HCT116 (cell line): ENCODE measurements at regions not wholly inside any gene's neighbourhood (a gene's known extent, or its start where the extent isn't known, plus 50 kb on each side); places are given as distances from the start of the nearest gene placed in this dataset.

ENCODE experiments used
- ATAC-seq: fragments of 200-7000 bp; cut with Tn5 transposase; 2 replicates; pipeline ENCODE4 v1.9.1; 2020; ENCODE audit warnings: mild to moderate bottlenecking, moderate library complexity
- BruUV-seq: library from RNA; stranded (reverse); fragments of 400-500 nt; replicated peaks from 2 replicates; lab custom pipeline; 2021; lab: Mats Ljungman, UMichigan
- CTCF ChIA-PET: fragments of 300-600 bp; sonication (Branson Sonifier 250); formaldehyde crosslinking; loops from one replicate; lab custom pipeline; 2021; ENCODE audit warnings: antibody characterized with exemption; lab: Charles Lee
- POLR2A ChIA-PET: fragments of 300-600, 350-600 bp; sonication (Branson Sonifier 250); formaldehyde crosslinking; loops from one replicate; lab custom pipeline; 2021; ENCODE audit warnings: antibody characterized with exemption; lab: Charles Lee
- RAD21 ChIA-PET, 2 experiments: fragments of 300-600 bp; sonication (Branson Sonifier 250); formaldehyde crosslinking; loops; one replicate each; lab custom pipeline; 2023; ENCODE audit warnings: low total read pairs in 2 of 2; ENCODE audit not compliant: uncharacterized antibody in 2 of 2, unreplicated experiment in 2 of 2, low non-redundant PET in 1 of 2; lab: Charles Lee
- DNase-seq: peaks from one replicate; pipeline ENCODE4 v3.0.0-alpha.2; 2010; ENCODE audit warnings: low read depth, low spot score
- H2AFZ ChIP-seq: fragments of 200-600 bp; shearing (Covaris generic), sonication (generic); 2 replicates; pipeline ENCODE4 v1.6.1; 2017; ENCODE audit warnings: low read depth, mixed run types, mixed read lengths, antibody characterized with exemption, low read length; ENCODE audit not compliant: poor library complexity, severe bottlenecking
- H3K27ac ChIP-seq: 2 replicates; pipeline ENCODE4 v1.5.1; 2012; ENCODE audit warnings: low read depth, low read length
- H3K27me3 ChIP-seq: fragments of 200-600 bp; sonication (generic); 2 replicates; pipeline ENCODE4 v1.6.1; 2016; ENCODE audit warnings: mixed run types, low read length, mixed read lengths; ENCODE audit not compliant: insufficient read depth
- H3K36me3 ChIP-seq, 2 experiments: fragments of 200-500 bp in 1 of 2; fragments of 200-600 bp in 1 of 2; sonication (Bioruptor generic) in 1 of 2; sonication (generic) in 1 of 2; 2 replicates each; pipeline versions ENCODE4 v1.5.1 to v1.6.1; 2014 to 2016; ENCODE audit warnings: low read length in 2 of 2, inconsistent platforms in 1 of 2, mixed read lengths in 1 of 2, mixed run types in 1 of 2; ENCODE audit not compliant: insufficient read depth in 2 of 2, control insufficient read depth in 1 of 2
- H3K4me1 ChIP-seq, 2 experiments: fragments of 200-600 bp in 1 of 2; sonication (generic) in 1 of 2; 2 replicates each; pipeline versions ENCODE4 v1.5.1 to v1.6.1; 2012 to 2017; ENCODE audit warnings: low read length in 2 of 2, inconsistent platforms in 1 of 2, mild to moderate bottlenecking in 1 of 2, mixed read lengths in 1 of 2, mixed run types in 1 of 2, moderate library complexity in 1 of 2; ENCODE audit not compliant: insufficient read depth in 2 of 2, control insufficient read depth in 1 of 2
- H3K4me2 ChIP-seq: fragments of 200-600 bp; sonication (generic); 2 replicates; pipeline ENCODE4 v1.6.1; 2017; ENCODE audit warnings: mixed run types, low read length, mixed read lengths
- H3K4me3 ChIP-seq, 2 experiments: fragments of 200-600 bp in 1 of 2; sonication (generic) in 1 of 2; replicated peaks in 1 of 2; 2 replicates each; pipeline ENCODE4 v1.5.1; 2011 to 2016; ENCODE audit warnings: low read length in 2 of 2, control low read depth in 1 of 2, low read depth in 1 of 2, mild to moderate bottlenecking in 1 of 2, mixed read lengths in 1 of 2, mixed run types in 1 of 2
- H3K79me2 ChIP-seq: fragments of 200-600 bp; sonication (generic); 2 replicates; pipeline ENCODE4 v1.6.1; 2017; ENCODE audit warnings: mild to moderate bottlenecking, mixed run types, low read length, moderate library complexity, mixed read lengths; ENCODE audit not compliant: insufficient read depth
- H3K9ac ChIP-seq: fragments of 200-600 bp; sonication (generic); 2 replicates; pipeline ENCODE4 v1.6.1; 2016; ENCODE audit warnings: low read length, mixed read lengths
- H3K9me2 ChIP-seq: fragments of 200-600 bp; sonication (generic), shearing (Covaris generic); 2 replicates; pipeline ENCODE4 v1.6.1; 2017; ENCODE audit warnings: mixed run types, mild to moderate bottlenecking, moderate library complexity; ENCODE audit not compliant: insufficient read depth
- H3K9me3 ChIP-seq, 2 experiments: fragments of 200-500 bp in 1 of 2; fragments of 200-600 bp in 1 of 2; sonication (Bioruptor generic) in 1 of 2; sonication (generic) in 1 of 2; 2 replicates each; pipeline ENCODE4 v1.6.1; 2014 to 2017; ENCODE audit warnings: low read length in 2 of 2, mixed read lengths in 2 of 2, inconsistent platforms in 1 of 2, low read depth in 1 of 2, mild to moderate bottlenecking in 1 of 2, mixed run types in 1 of 2, moderate library complexity in 1 of 2; ENCODE audit not compliant: control insufficient read depth in 1 of 2, insufficient read depth in 1 of 2
- H4K20me1 ChIP-seq: fragments of 200-600 bp; sonication (generic), shearing (Covaris generic); 2 replicates; pipeline ENCODE4 v1.6.1; 2017; ENCODE audit warnings: mixed run types, mild to moderate bottlenecking, moderate library complexity; ENCODE audit not compliant: insufficient read depth
- CBX3 ChIP-seq: IDR thresholded peaks from 2 replicates; pipeline ENCODE4 v1.6.1; 2012; ENCODE audit warnings: low read depth
- EGR1 ChIP-seq: IDR thresholded peaks from 2 replicates; pipeline ENCODE4 v1.6.1; 2012; ENCODE audit warnings: low read depth
- EZH2 ChIP-seq: fragments of 200-600 bp; sonication (generic); IDR thresholded peaks from 2 replicates; pipeline ENCODE4 v1.6.1; 2017; ENCODE audit warnings: antibody characterized with exemption, mixed run types
- FOSL1 ChIP-seq: IDR thresholded peaks from 2 replicates; pipeline ENCODE4 v1.6.1; 2012; ENCODE audit warnings: low read depth
- SP1 ChIP-seq: IDR thresholded peaks from 2 replicates; pipeline ENCODE4 v1.6.1; 2012; ENCODE audit warnings: low read depth
- SRF ChIP-seq: IDR thresholded peaks from 2 replicates; pipeline ENCODE4 v1.6.1; 2012; ENCODE audit warnings: low read depth
- TCF7L2 ChIP-seq: IDR thresholded peaks from 2 replicates; pipeline ENCODE4 v1.7.0; 2011; ENCODE audit warnings: borderline replicate concordance, inconsistent platforms; ENCODE audit not compliant: insufficient read depth, insufficient read length; ENCODE audit errors: extremely low read depth
- ZNF274 ChIP-seq: fragments of 200-500 bp; sonication (Bioruptor generic); IDR thresholded peaks from 2 replicates; pipeline ENCODE4 v1.6.1; 2014; ENCODE audit warnings: mild to moderate bottlenecking, low read depth, low read length, inconsistent platforms
- intact Hi-C: fragments of 100-400 bp; cut with micrococcal nuclease; formaldehyde crosslinking; loops from 2 replicates; pipeline ENCODE4 v1.10.0; 2022
- TF ChIP-seq, protein P1 (sequence below): IDR thresholded peaks from 2 replicates; pipeline ENCODE4 v1.6.1; 2012

DNA sequence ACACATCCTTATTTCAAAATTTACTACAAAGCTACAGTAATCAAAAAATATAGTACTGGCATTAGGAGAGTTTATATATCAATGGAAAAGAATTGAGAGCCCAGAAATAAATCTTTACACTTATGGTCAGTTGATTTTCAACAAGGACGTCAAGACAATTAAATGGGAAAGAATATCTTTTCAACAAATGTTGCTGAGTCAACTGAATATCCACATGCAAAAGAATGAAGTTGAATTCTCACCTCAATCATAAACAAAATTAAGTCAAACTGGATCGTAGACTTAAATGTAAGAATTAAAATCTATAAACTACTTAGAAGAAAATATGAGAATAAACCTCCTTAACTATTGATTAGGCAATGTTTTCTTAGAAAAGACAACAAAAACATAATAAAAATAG, 61.5 kb upstream of the PRR16 start:
- no peaks in the 10 kb centered on the region for H3K79me2 ChIP-seq
- RAD21 ChIA-PET = no interaction called here
- no peaks in the 10 kb centered on the region for H3K9me2 ChIP-seq
- peaks cover 0 to 3% of the 10 kb centered on the region in 2 experiments; a peak in 1 of 4 replicates for H3K9me3 ChIP-seq
- no peak overlapping the region for H3K4me2 ChIP-seq
- POLR2A ChIA-PET = no interaction called here
- DNase-seq (no peak), ATAC-seq (no peak)
- H3K9ac ChIP-seq = no peak overlapping the region
- no peaks in the 10 kb centered on the region for H4K20me1 ChIP-seq
- no peaks in the 10 kb centered on the region for H3K27me3 ChIP-seq
- intact Hi-C loops = no loop called here
- TF ChIP-seq SP1 (no peak), CBX3 (no peak), EGR1 (no peak), TCF7L2 (no peak), EZH2 (no peak)
- TF ChIP-seq, protein P1, sequence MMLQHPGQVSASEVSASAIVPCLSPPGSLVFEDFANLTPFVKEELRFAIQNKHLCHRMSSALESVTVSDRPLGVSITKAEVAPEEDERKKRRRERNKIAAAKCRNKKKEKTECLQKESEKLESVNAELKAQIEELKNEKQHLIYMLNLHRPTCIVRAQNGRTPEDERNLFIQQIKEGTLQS = no peak
- CTCF ChIA-PET = no interaction called here
- H3K27ac ChIP-seq = no peak overlapping the region
- BruUV-seq = no TSS peak
- no peaks in the 10 kb centered on the region for H3K36me3 ChIP-seq
- H3K4me1 ChIP-seq = peaks cover 4 to 17% of the 10 kb centered on the region in 2 experiments
- H3K4me3 ChIP-seq = no peak overlapping the region
- no peak overlapping the region for H2AFZ ChIP-seq

- no peak for ATAC-seq
- Histone ChIP-seq H3K79me2 (no peaks in the 10 kb centered on the region), H3K4me1 (peaks cover 4 to 17% of the 10 kb centered on the region in 2 experiments), H3K27me3 (no peaks in the 10 kb centered on the region), H3K4me2 (peak overlapping the region; percentile 36), H4K20me1 (no peaks in the 10 kb centered on the region), H2AFZ (no peak overlapping the region), H3K9me3 (no peaks in the 10 kb centered on the region), H3K4me3 (no peak overlapping the region), H3K9me2 (no peaks in the 10 kb centered on the region), H3K36me3 (no peaks in the 10 kb centered on the region), H3K9ac (no peak overlapping the region), H3K27ac (no peak overlapping the region)
- BruUV-seq = no TSS peak
- no peak for TF ChIP-seq SRF
- TF ChIP-seq ZNF274 = no peak
- TF ChIP-seq FOSL1 = peak; percentile 33; the same call in 1 of the 2 replicates
- ChIA-PET CTCF (no interaction called here), POLR2A (no interaction called here), RAD21 (no interaction called here)
- no peak for DNase-seq
- intact Hi-C loops = no loop called here
These were observed 58.7 kb upstream of the PRR16 start for GRCh38 chr5:120405286-120405864.
